GM10266 (cell line): ENCODE measurements at regions not wholly inside any gene's neighbourhood (a gene's known extent, or its start where the extent isn't known, plus 50 kb on each side); places are given as distances from the start of the nearest gene placed in this dataset.

Experiments
- DNase-seq: peaks from one replicate; pipeline ENCODE4 v3.0.0; 2012; ENCODE audit errors: extremely low spot score
- CTCF ChIP-seq: IDR thresholded peaks from 2 replicates; pipeline ENCODE4 v1.5.1; 2012; ENCODE audit warnings: mild to moderate bottlenecking, low read depth; ENCODE audit not compliant: control insufficient read depth, insufficient read depth; ENCODE audit errors: missing control alignments

- DNase-seq, result no peak
- no peak for TF ChIP-seq CTCF
Observed at GRCh38 chr6:131399433-131399832, 173.6 kb upstream of the ARG1 start.

- no peak for TF ChIP-seq CTCF
- DNase-seq, result no peak
Observed at GRCh38 chr6:131400054-131400778, 172.8 kb upstream of the ARG1 start.

DNA sequence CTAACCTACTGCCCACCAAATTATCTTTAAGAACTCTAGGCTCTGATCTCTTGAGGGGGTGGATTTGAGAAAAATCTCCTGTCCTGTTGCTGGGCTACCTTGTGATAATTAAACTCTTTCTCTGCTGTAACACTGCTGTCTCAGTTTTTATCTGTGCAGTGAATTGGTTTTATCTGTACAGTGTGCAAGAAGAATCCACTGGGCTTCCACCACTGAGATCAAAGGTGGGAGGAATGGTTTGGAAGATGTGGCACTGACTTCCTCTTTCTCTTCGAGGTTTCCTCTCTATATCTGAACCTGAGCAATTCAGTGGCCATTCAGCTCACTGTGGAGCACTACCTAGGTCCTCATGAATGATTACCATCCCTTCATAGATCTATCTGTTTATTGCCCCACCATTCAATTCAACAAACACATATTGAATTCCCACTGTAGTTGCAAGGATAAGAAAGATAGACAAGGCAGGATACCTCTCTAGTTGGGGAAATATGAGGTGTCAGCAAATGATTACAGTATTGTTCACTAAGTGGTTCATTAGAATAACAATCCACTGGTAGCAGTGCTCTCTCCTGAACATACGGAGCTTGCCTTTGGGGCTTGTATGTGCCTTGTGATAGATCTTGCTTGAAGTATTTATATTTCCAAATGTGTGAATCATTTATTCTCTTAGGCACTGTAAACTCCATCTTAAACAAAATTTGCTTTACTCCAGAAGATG is 172.1 kb upstream of the ARG1 start:
- DNase-seq, result no peak
- no peak for TF ChIP-seq CTCF

DNA sequence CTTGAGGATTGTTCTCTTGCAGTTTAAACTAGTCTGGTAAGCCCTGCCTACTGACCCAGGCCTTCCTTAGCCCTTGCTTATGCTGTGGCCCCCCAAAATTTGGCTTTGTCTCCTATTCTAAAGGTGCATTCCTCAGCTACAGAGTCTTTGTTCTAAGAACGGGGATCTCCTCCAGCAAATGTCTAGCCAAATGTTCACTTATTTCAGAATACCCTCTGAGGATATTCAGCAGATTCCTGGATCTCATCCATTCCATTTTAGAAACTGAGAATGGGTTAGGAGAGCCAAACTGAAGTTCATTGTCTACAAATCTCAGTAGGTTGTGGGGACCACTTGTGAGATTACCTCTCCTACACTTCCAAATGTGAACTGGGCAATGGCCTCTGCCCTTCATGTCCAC is 164.2 kb upstream of the ARG1 start:
- no peak for TF ChIP-seq CTCF
- DNase-seq, result no peak

- no peak for DNase-seq
- TF ChIP-seq CTCF, result no peak
Observed at GRCh38 chr6:131410785-131411184, 162.2 kb upstream of the ARG1 start.

DNA sequence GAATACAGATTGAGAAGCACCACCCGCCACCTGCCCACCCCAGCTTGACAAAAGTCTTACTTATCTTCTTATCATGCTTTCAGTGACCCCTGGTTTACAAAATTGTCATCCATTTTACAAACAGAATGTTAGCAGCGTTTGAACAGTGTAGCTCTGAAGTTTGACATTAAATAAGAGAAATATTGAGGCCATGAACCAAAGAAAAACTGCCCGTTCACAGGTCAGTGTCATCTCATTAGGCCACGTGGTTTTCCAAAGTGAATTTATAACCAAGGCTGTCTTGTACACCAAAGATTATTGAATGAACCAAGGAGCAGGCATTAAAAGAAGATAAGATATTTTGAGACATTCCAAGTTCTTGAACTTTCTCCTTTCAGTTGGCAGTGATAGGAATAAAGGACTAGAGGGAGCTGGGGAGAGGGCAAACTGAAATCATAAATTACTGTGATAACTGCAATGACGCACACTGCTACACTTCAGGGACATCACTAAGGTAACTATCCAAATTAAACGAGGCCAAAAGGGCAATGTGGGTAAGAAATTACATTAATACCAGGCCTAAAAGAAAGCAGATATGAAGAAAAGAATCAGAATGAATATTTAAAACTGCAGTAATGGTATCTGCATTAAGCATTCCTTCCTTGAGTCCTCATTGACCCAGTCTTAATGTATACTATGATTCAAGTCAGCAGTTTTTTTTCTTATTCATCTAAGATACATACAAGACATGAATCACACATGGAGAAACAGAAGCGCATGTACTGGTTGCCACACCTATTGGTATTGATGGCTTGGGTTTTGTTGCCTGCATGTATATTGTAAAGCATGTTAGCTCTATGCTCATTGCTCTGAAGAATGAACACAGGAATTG is 159.8 kb upstream of the ARG1 start:
- TF ChIP-seq CTCF, result no peak
- DNase-seq, result no peak

GRCh38 chr6:131413831-131414191 is 159.2 kb upstream of the ARG1 start:
- no peak for TF ChIP-seq CTCF
- DNase-seq, result no peak
